ENCODE measurements at regions not wholly inside any gene's neighbourhood (a gene's known extent, or its start where the extent isn't known, plus 50 kb on each side); places are given as distances from the start of the nearest gene placed in this dataset.

- TF ChIP-seq POLR2A (IDR thresholded peaks at IDR 0.05) (no peak), CTCF (IDR thresholded peaks at IDR 0.05) (no peak)
These were observed 1178.2 kb upstream of the NRXN1 start for GRCh38 chr2:52210161-52210560.
